ENCODE measurements at regions not wholly inside any gene's neighbourhood (a gene's known extent, or its start where the extent isn't known, plus 50 kb on each side); places are given as distances from the start of the nearest gene placed in this dataset.

GRCh38 chr2:5546181-5546580, 146.0 kb upstream of the SOX11 start:
- H3F3A ChIP-seq (ENCODE audit: insufficient read depth, low read depth) = no peaks in the 10 kb centered on the region
- no peaks in the 10 kb centered on the region for H3K4me1 ChIP-seq (replicated peaks; ENCODE audit: insufficient read depth)
- no peak overlapping the region for H3K4me2 ChIP-seq
- POLR2A ChIA-PET (ENCODE audit: unreplicated experiment) = no interaction called here
- no peaks in the 10 kb centered on the region for H3K9me2 ChIP-seq (ENCODE audit: insufficient read depth)
- H3K9me3 ChIP-seq (ENCODE audit: insufficient read depth, low read depth) = no peaks in the 10 kb centered on the region
- no peaks in the 10 kb centered on the region for H3K79me2 ChIP-seq (ENCODE audit: low read depth)
- H3K36me3 ChIP-seq (ENCODE audit: low read depth) = no peaks in the 10 kb centered on the region
- intact Hi-C loops (cut with micrococcal nuclease; ENCODE audit: unreplicated experiment) = no loop called here
- no TSS peak for BruUV-seq (replicated peaks)
- no peak overlapping the region for H3K27ac ChIP-seq
- H3K27me3 ChIP-seq (ENCODE audit: insufficient read depth, low read depth) = peaks cover 14% of the 10 kb centered on the region
- no peak for DNase-seq
- TF ChIP-seq CTCF (conservative IDR thresholded peaks at IDR 0.05) (no peak), EZH2 (IDR thresholded peaks at IDR 0.05; ENCODE audit: low read depth) (no peak)
- H4K20me1 ChIP-seq (ENCODE audit: insufficient read depth) = no peaks in the 10 kb centered on the region
- H2AFZ ChIP-seq = no peak overlapping the region
- CTCF ChIA-PET = no interaction called here
- no peak overlapping the region for H3K4me3 ChIP-seq

DNA sequence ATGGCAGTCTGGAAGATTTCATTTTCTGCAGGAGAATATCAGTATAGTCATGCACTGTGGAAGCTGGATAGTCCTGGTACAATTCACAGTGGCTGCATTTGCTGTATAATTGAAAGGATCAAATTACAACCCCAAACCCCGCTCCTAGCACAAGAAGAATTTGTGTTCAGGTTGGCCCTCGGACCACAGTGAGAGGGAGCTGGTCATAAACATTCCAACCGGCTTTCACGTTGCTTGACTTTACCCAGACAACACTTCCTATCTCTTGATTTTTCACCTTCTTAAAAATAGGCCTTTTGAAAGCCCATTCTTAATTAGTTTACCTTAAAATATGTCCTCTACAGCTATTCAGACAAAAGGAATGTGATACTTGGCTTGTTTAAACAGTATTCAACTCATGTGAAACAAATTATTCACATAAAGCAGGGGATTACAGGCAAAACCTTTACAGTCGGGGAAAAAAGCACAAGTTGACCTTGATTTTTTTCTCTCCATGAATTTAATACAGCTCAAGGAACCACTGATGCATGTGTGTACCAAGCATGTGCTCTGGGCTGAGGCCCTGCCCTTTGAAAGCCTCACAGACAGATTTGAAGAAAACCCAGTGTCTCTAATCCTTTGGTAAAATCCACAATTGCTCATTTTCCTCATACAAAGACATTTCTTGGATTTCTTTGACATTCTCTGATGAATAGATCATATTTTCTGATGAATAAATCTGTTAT, 143.0 kb upstream of the SOX11 start:
- intact Hi-C loops (cut with micrococcal nuclease; ENCODE audit: unreplicated experiment) = no loop called here
- Histone ChIP-seq H3K36me3 (ENCODE audit: low read depth) (no peaks in the 10 kb centered on the region), H2AFZ (no peak overlapping the region), H3K79me2 (ENCODE audit: low read depth) (no peaks in the 10 kb centered on the region), H3K4me3 (no peak overlapping the region), H3F3A (ENCODE audit: insufficient read depth, low read depth) (no peaks in the 10 kb centered on the region), H3K27ac (no peak overlapping the region), H3K9me3 (ENCODE audit: insufficient read depth, low read depth) (no peaks in the 10 kb centered on the region), H4K20me1 (ENCODE audit: insufficient read depth) (no peaks in the 10 kb centered on the region), H3K4me2 (no peak overlapping the region), H3K4me1 (replicated peaks; ENCODE audit: insufficient read depth) (no peaks in the 10 kb centered on the region), H3K9me2 (ENCODE audit: insufficient read depth) (no peaks in the 10 kb centered on the region), H3K27me3 (ENCODE audit: insufficient read depth, low read depth) (peaks cover 14% of the 10 kb centered on the region)
- DNase-seq = no peak
- no TSS peak for BruUV-seq (replicated peaks)
- POLR2A ChIA-PET (ENCODE audit: unreplicated experiment) = no interaction called here
- TF ChIP-seq EZH2 (IDR thresholded peaks at IDR 0.05; ENCODE audit: low read depth) (no peak), CTCF (conservative IDR thresholded peaks at IDR 0.05) (no peak)
- CTCF ChIA-PET = no interaction called here

DNA sequence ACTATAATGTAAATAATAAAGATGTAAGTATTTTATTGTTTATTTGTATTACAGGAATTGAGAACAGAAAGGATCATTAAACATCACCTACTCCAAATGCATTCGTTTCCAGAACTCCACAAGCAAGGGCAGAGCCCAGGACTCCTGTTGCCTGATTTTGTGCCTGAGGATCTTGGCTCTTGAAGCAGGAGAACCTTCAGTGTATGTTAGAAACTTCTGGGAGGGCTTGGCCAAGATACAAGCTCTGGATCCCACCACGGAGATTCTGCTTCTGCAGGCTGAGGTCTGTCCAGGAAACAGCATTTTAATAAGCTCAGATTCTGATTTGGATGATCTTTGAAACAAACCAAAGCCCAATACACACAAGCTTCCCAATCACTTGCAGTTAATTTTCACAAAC, 142.4 kb upstream of the SOX11 start:
- Histone ChIP-seq H3K4me1 (replicated peaks; ENCODE audit: insufficient read depth) (no peaks in the 10 kb centered on the region), H3K79me2 (ENCODE audit: low read depth) (no peaks in the 10 kb centered on the region), H4K20me1 (ENCODE audit: insufficient read depth) (no peaks in the 10 kb centered on the region), H3K27ac (no peak overlapping the region), H2AFZ (no peak overlapping the region), H3K4me3 (no peak overlapping the region), H3K4me2 (no peak overlapping the region), H3K36me3 (ENCODE audit: low read depth) (no peaks in the 10 kb centered on the region), H3K9me2 (ENCODE audit: insufficient read depth) (no peaks in the 10 kb centered on the region), H3K27me3 (ENCODE audit: insufficient read depth, low read depth) (peaks cover 14% of the 10 kb centered on the region), H3F3A (ENCODE audit: insufficient read depth, low read depth) (no peaks in the 10 kb centered on the region), H3K9me3 (ENCODE audit: insufficient read depth, low read depth) (no peaks in the 10 kb centered on the region)
- ChIA-PET CTCF (no interaction called here), POLR2A (ENCODE audit: unreplicated experiment) (no interaction called here)
- no TSS peak for BruUV-seq (replicated peaks)
- intact Hi-C loops (cut with micrococcal nuclease; ENCODE audit: unreplicated experiment) = no loop called here
- no peak for DNase-seq
- no peak for TF ChIP-seq CTCF (conservative IDR thresholded peaks at IDR 0.05)
- TF ChIP-seq EZH2 (IDR thresholded peaks at IDR 0.05; ENCODE audit: low read depth) = no peak
